BJ (cell line): ENCODE measurements at regions not wholly inside any gene's neighbourhood (a gene's known extent, or its start where the extent isn't known, plus 50 kb on each side); places are given as distances from the start of the nearest gene placed in this dataset.

ENCODE experiments used
- CTCF ChIA-PET: fragments of 350-600 bp; formaldehyde crosslinking; extraction: SDS; loops from one replicate; lab custom pipeline; 2021; ENCODE audit warnings: antibody characterized with exemption, inconsistent platforms; lab: Yijun Ruan, JAX
- POLR2A ChIA-PET: fragments of 300-600 bp; sonication (Branson Sonifier 250); formaldehyde crosslinking; extraction: SDS; loops from one replicate; lab custom pipeline; 2021; ENCODE audit warnings: antibody characterized with exemption; lab: Charles Lee
- DNase-seq: peaks from one replicate; pipeline ENCODE4 v3.0.0-alpha.2; 2011; ENCODE audit warnings: low read depth
- H3K27me3 ChIP-seq: 2 replicates; pipeline ENCODE4 v1.6.0; 2011; ENCODE audit warnings: low read length; ENCODE audit not compliant: control insufficient read depth, insufficient read depth
- H3K36me3 ChIP-seq: 2 replicates; pipeline ENCODE4 v1.5.1; 2011; ENCODE audit warnings: low read length; ENCODE audit not compliant: control insufficient read depth, insufficient read depth
- H3K4me3 ChIP-seq: 2 replicates; pipeline ENCODE4 v1.5.1; 2011; ENCODE audit warnings: low read depth, mild to moderate bottlenecking, control low read depth, low read length
- TF ChIP-seq, protein P1 (sequence below): IDR thresholded peaks from 2 replicates; pipeline ENCODE4 v1.5.1; 2011; ENCODE audit warnings: low read depth, mild to moderate bottlenecking, control low read depth, inconsistent platforms, low read length, moderate library complexity; ENCODE audit not compliant: insufficient read depth

DNA sequence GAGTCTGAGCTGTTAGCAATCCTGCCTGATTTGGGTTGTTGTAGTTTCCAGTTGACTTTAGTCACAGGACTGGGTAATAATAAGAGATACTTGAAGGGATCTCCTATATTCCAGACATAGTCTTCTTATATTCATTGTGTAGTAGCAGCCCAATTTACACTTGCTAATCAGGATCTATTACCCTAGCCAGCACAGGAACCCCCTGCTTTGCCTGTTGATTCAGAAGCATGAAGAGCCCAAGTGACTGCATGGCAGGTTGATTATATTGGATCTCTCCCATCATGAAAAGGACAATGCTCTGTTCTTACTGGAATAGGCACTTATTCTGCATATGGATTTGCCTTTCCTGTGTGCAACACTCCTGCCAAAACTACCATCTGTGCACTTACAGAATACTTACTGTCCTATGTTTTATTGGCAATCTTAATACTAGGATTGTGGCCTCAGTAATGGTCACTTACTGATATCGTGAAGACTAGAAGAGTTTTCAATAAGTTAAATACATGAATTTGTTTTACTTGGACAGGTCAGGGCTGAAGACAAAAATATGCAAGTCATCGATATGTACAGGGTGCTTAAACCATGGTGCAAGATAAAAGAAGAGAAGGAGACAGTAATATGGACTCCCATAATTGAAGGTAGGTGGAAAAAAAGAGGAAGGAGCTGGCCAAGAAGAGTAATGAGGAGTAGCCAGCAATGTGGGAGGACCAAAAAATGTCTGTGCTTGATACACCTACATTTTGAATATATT, 304.1 kb downstream of the MCTP2 start:
- Histone ChIP-seq H3K4me3 (no peak overlapping the region), H3K36me3 (no peaks in the 10 kb centered on the region), H3K27me3 (no peaks in the 10 kb centered on the region)
- ChIA-PET CTCF (no interaction called here), POLR2A (no interaction called here)
- no peak for DNase-seq
- TF ChIP-seq, protein P1, sequence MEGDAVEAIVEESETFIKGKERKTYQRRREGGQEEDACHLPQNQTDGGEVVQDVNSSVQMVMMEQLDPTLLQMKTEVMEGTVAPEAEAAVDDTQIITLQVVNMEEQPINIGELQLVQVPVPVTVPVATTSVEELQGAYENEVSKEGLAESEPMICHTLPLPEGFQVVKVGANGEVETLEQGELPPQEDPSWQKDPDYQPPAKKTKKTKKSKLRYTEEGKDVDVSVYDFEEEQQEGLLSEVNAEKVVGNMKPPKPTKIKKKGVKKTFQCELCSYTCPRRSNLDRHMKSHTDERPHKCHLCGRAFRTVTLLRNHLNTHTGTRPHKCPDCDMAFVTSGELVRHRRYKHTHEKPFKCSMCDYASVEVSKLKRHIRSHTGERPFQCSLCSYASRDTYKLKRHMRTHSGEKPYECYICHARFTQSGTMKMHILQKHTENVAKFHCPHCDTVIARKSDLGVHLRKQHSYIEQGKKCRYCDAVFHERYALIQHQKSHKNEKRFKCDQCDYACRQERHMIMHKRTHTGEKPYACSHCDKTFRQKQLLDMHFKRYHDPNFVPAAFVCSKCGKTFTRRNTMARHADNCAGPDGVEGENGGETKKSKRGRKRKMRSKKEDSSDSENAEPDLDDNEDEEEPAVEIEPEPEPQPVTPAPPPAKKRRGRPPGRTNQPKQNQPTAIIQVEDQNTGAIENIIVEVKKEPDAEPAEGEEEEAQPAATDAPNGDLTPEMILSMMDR, result no peak

- DNase-seq, result no peak
- Histone ChIP-seq H3K36me3 (no peaks in the 10 kb centered on the region), H3K4me3 (no peak overlapping the region), H3K27me3 (no peaks in the 10 kb centered on the region)
- ChIA-PET CTCF (no interaction called here), POLR2A (no interaction called here)
- TF ChIP-seq, protein P1, result no peak
These were observed 305.2 kb downstream of the MCTP2 start for GRCh38 chr15:94536549-94536948.

DNA sequence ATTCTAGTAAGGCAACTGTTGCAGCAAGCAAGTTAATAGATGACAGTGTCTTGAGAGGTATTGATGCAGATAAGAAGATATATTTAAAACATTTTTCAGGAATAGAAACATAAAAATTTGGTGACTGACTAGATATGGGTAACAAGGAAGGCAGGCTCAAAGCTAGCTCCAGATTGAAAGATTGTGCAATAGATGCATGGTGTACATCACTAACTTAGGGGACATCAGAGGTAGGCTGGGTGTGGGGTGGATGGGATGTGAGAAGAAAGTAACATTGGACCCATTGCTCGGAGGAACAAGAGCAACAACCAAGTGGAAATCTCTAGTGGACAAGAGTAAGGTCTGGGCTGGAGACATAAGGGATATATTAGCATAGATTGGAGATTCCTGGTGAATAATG, 306.9 kb downstream of the MCTP2 start:
- CTCF ChIA-PET, result no interaction called here
- Histone ChIP-seq H3K4me3 (no peak overlapping the region), H3K36me3 (no peaks in the 10 kb centered on the region), H3K27me3 (no peaks in the 10 kb centered on the region)
- TF ChIP-seq, protein P1, result no peak
- DNase-seq, result no peak
- POLR2A ChIA-PET, result no interaction called here

DNA sequence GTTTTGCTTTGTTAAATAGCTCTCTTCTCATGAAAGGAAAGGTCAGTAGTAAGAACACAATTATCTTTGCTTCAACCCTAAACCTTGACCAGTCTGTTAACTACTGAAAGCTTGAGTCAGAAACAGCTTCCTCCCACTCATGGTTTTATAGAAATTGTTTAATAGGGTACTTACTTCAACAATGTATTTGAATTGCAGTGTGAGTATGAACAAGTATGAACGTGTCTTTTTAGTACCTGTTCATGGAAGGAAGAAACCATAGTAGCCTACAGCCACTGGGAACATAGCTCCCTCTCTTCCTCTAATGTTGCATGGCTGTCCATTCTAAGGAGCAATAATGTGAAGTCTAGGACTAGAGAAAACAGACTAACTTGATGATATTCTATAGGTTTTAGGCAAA, 311.0 kb downstream of the MCTP2 start:
- POLR2A ChIA-PET, result no interaction called here
- Histone ChIP-seq H3K27me3 (no peaks in the 10 kb centered on the region), H3K36me3 (no peaks in the 10 kb centered on the region), H3K4me3 (no peak overlapping the region)
- no peak for DNase-seq
- CTCF ChIA-PET, result no interaction called here
- TF ChIP-seq, protein P1, result no peak

DNA sequence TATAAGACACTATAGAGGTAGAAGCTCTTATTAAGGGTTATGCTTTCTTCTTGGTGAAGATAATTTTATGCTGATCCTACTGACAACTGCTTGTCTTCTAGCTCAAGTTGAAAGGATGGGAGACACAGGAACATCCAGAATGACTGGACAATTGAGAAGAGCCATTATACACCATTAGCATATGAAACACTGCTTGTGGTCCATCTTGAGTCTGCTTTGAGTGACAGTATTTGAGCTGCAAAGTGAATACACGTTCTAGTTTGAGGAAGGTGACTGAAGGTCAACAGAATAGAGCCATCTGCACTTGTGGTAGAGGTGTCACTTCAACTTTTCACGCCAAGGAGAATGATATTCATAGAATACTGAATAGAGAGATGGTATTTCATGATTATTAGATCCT, 315.4 kb downstream of the MCTP2 start:
- CTCF ChIA-PET, result interaction anchor here (0.6 kb wide), 1 partner anchor 176 kb away, joined by 3 read pairs; no protein-coding TSS in a partner anchor
- no peaks in the 10 kb centered on the region for H3K27me3 ChIP-seq
- POLR2A ChIA-PET, result no interaction called here

More for the DNA sequence above, 315.4 kb downstream of the MCTP2 start:
- no peak for DNase-seq
- TF ChIP-seq, protein P1, result no peak
- no peaks in the 10 kb centered on the region for H3K36me3 ChIP-seq
- no peak overlapping the region for H3K4me3 ChIP-seq
